OCI-LY1 (cell line): ENCODE measurements at regions not wholly inside any gene's neighbourhood (a gene's known extent, or its start where the extent isn't known, plus 50 kb on each side); places are given as distances from the start of the nearest gene placed in this dataset.

ENCODE experiments used
- H2AFZ ChIP-seq: fragments of 200-600 bp; sonication (generic), shearing (Covaris generic); 2 replicates; pipeline ENCODE4 v1.6.0; 2014; ENCODE audit warnings: antibody characterized with exemption, mild to moderate bottlenecking, low read length
- H3F3A ChIP-seq: fragments of 200-600 bp; sonication (generic), shearing (Covaris generic); 2 replicates; pipeline ENCODE4 v1.6.0; 2014; ENCODE audit warnings: mild to moderate bottlenecking, antibody characterized with exemption, low read length, moderate library complexity; ENCODE audit not compliant: insufficient read depth
- H3K27ac ChIP-seq: fragments of 200-600 bp; sonication (generic); 2 replicates; pipeline ENCODE4 v1.5.1; 2014; ENCODE audit warnings: low read length, mixed run types, mild to moderate bottlenecking, low read depth; ENCODE audit not compliant: poor library complexity, severe bottlenecking
- H3K27me3 ChIP-seq: fragments of 200-600 bp; sonication (generic); 2 replicates; pipeline ENCODE4 v1.6.0; 2014; ENCODE audit warnings: antibody characterized with exemption, mild to moderate bottlenecking, low read length, moderate library complexity; ENCODE audit not compliant: insufficient read depth
- H3K36me3 ChIP-seq: fragments of 200-600 bp; sonication (generic); 2 replicates; pipeline ENCODE4 v1.6.1; 2014; ENCODE audit warnings: mild to moderate bottlenecking, antibody characterized with exemption, low read length, moderate library complexity, mixed read lengths; ENCODE audit not compliant: insufficient read depth
- H3K4me1 ChIP-seq: fragments of 200-600 bp; sonication (generic); 2 replicates; pipeline ENCODE4 v1.5.1; 2014; ENCODE audit warnings: mild to moderate bottlenecking, low read length, moderate library complexity; ENCODE audit not compliant: insufficient read depth, severe bottlenecking
- H3K4me2 ChIP-seq: fragments of 200-600 bp; sonication (generic), shearing (Covaris generic); 2 replicates; pipeline ENCODE4 v1.6.1; 2014; ENCODE audit warnings: low read length
- H3K4me3 ChIP-seq: fragments of 200-600 bp; sonication (generic); 2 replicates; pipeline ENCODE4 v1.5.1; 2014; ENCODE audit warnings: low read length, low read depth, mild to moderate bottlenecking, mixed read lengths; ENCODE audit not compliant: poor library complexity, severe bottlenecking
- H3K79me2 ChIP-seq: fragments of 200-600 bp; shearing (Covaris generic); 2 replicates; pipeline ENCODE4 v1.6.1; 2016; ENCODE audit warnings: mixed run types, low read length, mixed read lengths; ENCODE audit not compliant: insufficient read depth
- H3K9ac ChIP-seq: fragments of 200-600 bp; sonication (generic), shearing (Covaris generic); 2 replicates; pipeline ENCODE4 v1.6.1; 2014; ENCODE audit warnings: mild to moderate bottlenecking, low read length, mixed read lengths
- H3K9me2 ChIP-seq: fragments of 200-600 bp; sonication (generic), shearing (Covaris generic); 2 replicates; pipeline ENCODE4 v1.6.1; 2014; ENCODE audit warnings: low read depth, mild to moderate bottlenecking, low read length, mixed read lengths
- H3K9me3 ChIP-seq: fragments of 200-600 bp; shearing (Covaris generic); 2 replicates; pipeline ENCODE4 v1.6.1; 2014; ENCODE audit warnings: low read length, mixed read lengths
- H4K20me1 ChIP-seq: fragments of 200-600 bp; sonication (generic), shearing (Covaris generic); 2 replicates; pipeline ENCODE4 v1.6.0; 2016; ENCODE audit warnings: mild to moderate bottlenecking, low read length; ENCODE audit not compliant: insufficient read depth
- CTCF ChIP-seq: fragments of 200-600 bp; sonication (generic), shearing (Covaris generic); IDR thresholded peaks from 2 replicates; pipeline ENCODE4 v1.5.1; 2017; ENCODE audit warnings: mild to moderate bottlenecking, antibody characterized with exemption, low read length, moderate library complexity, mixed read lengths
- EZH2 ChIP-seq: fragments of 200-600 bp; sonication (generic), shearing (Covaris generic); IDR thresholded peaks from 2 replicates; pipeline ENCODE4 v1.8.0; 2017; ENCODE audit warnings: borderline replicate concordance, mixed run types, mild to moderate bottlenecking, antibody characterized with exemption, low read length, moderate library complexity, mixed read lengths

GRCh38 chr11:37390576-37391083 lies 792.6 kb upstream of the RAG2 start:
- no peak overlapping the region for H3K4me2 ChIP-seq
- TF ChIP-seq EZH2 (no peak), CTCF (no peak)
- no peak overlapping the region for H3K4me3 ChIP-seq
- no peaks in the 10 kb centered on the region for H3K79me2 ChIP-seq
- peaks cover 5% of the 10 kb centered on the region; the same call in 1 of the 2 replicates for H3K9me3 ChIP-seq
- H3K27ac ChIP-seq: no peak overlapping the region
- no peaks in the 10 kb centered on the region for H3K9me2 ChIP-seq
- H4K20me1 ChIP-seq: no peaks in the 10 kb centered on the region
- H3K9ac ChIP-seq: no peak overlapping the region
- H2AFZ ChIP-seq: no peak overlapping the region
- no peaks in the 10 kb centered on the region for H3K27me3 ChIP-seq
- H3K4me1 ChIP-seq: no peaks in the 10 kb centered on the region
- H3F3A ChIP-seq: no peaks in the 10 kb centered on the region
- no peaks in the 10 kb centered on the region for H3K36me3 ChIP-seq

- no peak overlapping the region for H3K4me3 ChIP-seq
- H3K9ac ChIP-seq: no peak overlapping the region
- no peaks in the 10 kb centered on the region for H3K4me1 ChIP-seq
- H3K27ac ChIP-seq: no peak overlapping the region
- no peaks in the 10 kb centered on the region for H4K20me1 ChIP-seq
- H3F3A ChIP-seq: no peaks in the 10 kb centered on the region
- no peaks in the 10 kb centered on the region for H3K9me2 ChIP-seq
- H3K79me2 ChIP-seq: no peaks in the 10 kb centered on the region
- no peaks in the 10 kb centered on the region for H3K27me3 ChIP-seq
- H3K4me2 ChIP-seq: no peak overlapping the region
- TF ChIP-seq CTCF: no peak
- no peak for TF ChIP-seq EZH2
- H3K9me3 ChIP-seq: no peaks in the 10 kb centered on the region
- H2AFZ ChIP-seq: no peak overlapping the region
- H3K36me3 ChIP-seq: no peaks in the 10 kb centered on the region
Measured at GRCh38 chr11:37378958-37379357, 780.9 kb upstream of the RAG2 start.

- Histone ChIP-seq H3K9ac (no peak overlapping the region), H2AFZ (no peak overlapping the region), H3K79me2 (no peaks in the 10 kb centered on the region), H3K36me3 (no peaks in the 10 kb centered on the region), H4K20me1 (no peaks in the 10 kb centered on the region), H3K9me2 (no peaks in the 10 kb centered on the region), H3K4me3 (no peak overlapping the region), H3K27me3 (no peaks in the 10 kb centered on the region), H3K4me1 (no peaks in the 10 kb centered on the region), H3K27ac (no peak overlapping the region), H3K4me2 (no peak overlapping the region), H3F3A (no peaks in the 10 kb centered on the region), H3K9me3 (no peaks in the 10 kb centered on the region)
- no peak for TF ChIP-seq EZH2
- no peak for TF ChIP-seq CTCF
Measured at GRCh38 chr11:37372667-37373066, 774.6 kb upstream of the RAG2 start.
